ENCODE measurements at regions not wholly inside any gene's neighbourhood (a gene's known extent, or its start where the extent isn't known, plus 50 kb on each side); places are given as distances from the start of the nearest gene placed in this dataset.
"Not testable (repeated sequence)": the region's sequence is repeated elsewhere in the genome, so short reads cannot be mapped to it uniquely, and the experiment has no call there.

DNA sequence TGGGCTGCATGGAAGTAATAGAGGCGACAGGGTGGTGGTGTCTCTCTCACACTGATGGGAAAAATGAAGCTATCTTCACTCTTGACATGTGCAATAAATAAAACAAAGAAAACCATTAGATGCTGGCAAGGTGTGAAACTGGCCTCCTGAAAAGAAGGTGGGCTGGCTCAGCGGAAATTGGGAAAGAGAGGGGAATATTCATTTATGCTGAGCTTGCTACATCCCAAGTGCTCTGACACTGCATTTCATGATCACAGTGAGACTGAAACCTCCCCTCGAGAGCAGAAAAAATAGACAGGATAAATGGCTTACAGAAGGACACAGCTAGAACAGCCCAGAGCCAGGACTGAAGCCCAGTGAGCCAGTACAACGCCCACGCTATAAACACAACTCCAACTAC is 112.1 kb upstream of the SMLR1 start:
- DNase-seq (ENCODE audit: low read depth), result no peak

DNA sequence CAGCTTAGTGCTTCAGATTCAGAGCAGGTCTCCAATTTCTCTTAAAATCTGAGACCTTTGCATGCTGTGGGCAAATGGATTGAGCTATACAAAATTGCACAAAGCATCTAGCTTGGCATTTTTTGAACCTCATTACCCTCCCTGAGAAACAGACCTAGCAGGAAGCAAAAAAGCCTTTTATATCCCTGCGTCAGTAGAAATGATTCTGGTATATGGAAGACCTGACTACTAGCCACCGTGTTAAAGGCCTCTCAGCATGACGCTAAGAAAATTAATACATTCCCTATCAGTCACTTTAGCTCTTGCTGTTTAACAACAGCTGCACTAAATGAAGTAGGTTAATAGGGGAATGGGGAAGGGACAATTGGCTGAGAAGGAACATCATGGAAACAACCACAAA is 110.7 kb upstream of the SMLR1 start:
- no peak for DNase-seq (ENCODE audit: low read depth)

DNA sequence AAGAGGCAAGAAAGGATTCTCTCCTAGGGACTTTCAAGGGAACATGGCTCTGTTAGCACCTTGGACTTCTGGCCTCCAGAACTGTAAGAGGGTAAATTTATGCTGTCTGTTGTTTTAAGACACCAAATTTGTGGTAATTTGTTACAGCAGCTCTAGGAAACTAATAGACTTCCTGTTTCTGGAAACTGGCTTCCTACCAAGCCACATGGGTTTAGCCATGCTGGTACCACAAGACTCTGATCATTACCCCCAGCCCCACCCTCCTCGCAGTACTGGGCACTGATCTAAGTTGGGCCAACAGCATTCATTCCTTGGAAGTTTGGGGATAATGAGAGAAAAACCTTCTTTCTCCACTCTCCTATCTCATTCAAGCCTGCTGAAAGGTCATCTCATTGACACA is 109.5 kb upstream of the SMLR1 start:
- DNase-seq (ENCODE audit: low read depth), result no peak

DNA sequence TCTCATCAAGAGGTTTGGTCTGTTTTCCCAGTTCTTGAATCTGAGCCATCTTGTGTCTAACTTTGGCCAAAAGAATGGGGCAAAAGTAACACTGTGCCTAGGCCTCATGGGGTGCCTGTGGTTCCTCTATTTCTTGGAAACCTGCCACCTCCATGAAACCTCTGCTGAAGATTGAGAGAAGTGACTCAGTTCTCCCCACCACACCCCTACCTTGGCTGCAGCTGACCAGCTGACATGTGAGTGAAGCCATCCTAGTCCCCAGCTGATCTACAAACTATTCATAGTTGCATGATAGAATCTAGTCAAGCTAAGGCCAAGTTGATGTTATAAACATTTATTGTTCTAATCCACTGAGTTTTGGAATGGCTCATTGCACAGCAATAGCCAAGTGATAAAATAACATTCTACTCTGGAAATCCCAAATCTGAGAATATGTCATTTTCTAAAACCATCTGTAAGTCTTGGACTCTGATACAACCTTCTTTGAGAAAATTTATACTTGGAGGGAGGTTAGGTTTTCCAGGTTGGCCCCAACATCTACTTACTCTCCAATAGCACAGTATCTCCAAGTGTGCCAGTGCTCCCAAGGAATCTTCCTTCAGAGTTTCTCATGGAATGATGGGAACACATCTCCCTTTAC is 107.0 kb upstream of the SMLR1 start:
- DNase-seq (ENCODE audit: low read depth), result no peak

DNA sequence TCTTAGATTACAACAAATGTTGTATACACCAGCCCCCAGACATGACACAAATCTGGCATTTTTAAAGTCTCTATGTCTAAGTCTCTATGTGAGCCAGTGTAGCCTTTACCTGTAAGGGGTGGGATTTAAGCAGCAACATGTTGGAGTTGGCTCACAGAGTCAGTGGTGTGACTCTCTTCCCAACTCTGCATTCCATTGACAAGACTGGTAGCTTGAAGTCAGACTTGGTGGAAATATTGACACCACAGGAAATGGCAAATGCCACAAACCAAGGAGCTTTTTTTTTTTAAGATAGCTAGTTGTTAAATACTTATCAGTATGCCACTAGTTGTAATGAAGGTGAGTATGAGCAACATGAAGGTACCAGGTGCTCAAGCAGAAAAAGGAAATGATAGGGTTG is 103.1 kb upstream of the SMLR1 start:
- no peak for DNase-seq (ENCODE audit: low read depth)

DNA sequence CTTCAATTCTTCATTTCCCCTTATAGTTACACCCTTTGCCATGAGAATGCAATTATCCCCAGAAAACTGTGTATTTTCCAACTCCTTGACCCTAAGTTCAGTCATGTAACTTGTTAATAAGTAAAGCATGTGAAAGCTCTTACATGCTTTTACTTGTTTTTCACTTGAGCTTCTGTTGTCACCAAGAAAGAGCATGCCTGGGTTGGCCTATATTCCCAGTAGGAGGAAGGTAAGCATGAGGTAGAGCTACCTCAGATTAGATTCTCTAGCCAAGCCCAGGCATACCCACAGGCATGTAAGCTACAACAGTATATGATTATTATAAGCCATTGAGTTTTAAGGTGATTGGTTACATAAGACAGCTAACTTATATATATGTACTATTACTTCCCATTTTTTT is 101.7 kb upstream of the SMLR1 start:
- DNase-seq (ENCODE audit: low read depth), result no peak

DNA sequence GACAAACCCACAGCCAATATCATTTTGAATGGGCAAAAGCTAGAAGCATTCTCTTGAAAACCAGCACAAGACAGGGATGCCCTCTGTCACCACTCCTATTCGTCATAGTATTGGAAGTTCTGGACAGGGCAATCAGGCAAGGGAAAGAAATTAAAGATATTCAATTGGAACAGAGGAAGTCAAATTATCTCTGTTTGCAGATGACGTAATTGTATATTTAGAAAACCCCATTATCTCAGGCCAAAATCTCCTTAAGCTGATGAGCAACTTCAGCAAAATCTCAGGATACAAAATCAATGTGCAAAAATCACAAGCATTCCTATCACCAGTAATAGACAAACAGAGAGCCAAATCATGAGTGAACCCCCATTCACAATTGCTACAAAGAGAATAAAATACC is 99.1 kb upstream of the SMLR1 start:
- not testable (repeated sequence) for DNase-seq (ENCODE audit: low read depth)

DNA sequence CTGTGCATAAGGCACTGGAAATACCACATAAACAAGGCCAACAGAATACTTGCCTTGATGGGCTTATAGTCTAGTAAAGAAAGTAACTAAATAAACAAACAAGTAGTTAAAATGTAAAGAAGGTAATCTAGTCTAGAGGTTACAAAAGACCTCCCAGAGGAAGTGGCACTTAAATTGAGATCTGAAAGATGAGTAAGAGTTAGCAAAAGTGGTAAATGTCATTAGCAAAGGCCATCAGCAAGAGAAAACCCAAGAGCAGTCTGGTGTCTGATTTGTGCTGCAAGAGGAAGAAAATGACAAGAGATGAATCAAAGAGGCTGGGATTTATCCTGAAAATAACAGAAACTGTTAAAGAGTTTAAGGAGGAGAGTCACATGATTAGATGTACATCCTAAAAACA is 96.6 kb upstream of the SMLR1 start:
- DNase-seq (ENCODE audit: low read depth), result no peak

DNA sequence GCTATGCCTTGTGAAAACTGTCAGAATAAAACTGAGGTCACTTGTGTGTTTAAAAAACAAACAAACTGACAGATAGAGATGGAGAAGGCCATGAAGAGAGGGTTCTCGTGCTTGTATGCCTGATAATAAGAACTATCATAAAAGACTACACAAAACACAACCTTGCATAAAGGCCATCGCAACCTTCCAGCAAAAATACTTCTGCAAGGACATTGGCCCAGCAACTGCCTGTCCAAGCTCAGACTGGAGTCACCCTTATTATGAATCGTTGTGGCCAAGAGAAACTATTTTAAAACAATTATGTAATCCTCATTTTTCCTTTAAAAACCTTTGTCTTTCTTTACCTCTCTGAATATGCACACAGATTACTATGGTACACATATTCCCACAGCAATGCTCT is 93.0 kb upstream of the SMLR1 start:
- DNase-seq (ENCODE audit: low read depth), result no peak

DNA sequence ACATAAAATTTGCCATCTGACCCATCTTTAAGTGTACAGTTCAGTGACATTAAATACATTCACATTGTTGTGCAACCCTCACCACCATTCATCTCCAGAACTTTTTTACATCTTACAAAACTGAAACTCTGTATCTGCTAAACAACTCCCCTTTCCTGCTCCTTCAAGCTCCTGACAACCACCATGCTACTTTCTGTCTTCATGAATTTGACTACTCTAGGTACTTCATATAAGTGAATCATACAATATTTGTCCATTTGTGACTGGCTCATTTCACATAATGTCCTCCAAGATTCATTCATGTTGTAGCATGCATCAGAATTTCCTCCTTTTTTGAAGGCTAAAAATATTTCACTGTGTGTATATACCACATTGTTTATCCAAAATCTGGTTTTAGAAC is 86.9 kb upstream of the SMLR1 start:
- no peak for DNase-seq (ENCODE audit: low read depth)

DNA sequence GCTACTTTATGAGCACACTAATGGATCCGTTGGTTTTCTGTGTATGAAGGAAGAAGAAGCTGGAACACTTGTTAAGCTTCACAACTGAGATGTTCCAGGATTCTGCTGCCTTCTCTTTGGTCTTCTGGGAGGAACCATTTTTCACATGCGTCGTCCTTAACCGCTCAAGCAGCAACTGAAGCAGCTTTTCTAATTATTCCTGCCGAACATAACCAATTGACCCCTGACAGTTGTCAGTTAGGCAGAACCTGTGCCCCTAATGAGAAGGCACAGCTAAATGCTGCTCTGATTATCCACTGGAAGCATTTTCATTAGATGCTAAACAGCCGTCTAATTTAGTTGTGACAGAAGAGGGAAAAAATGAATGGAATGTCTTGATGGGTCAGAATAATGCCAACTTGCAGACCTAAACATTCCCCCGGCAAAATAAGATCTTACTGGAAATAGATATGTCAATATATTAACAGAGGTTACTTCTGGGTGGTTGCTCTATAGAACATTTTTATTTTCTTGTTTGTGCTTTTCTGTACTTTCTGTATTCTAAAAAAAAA is 85.0 kb upstream of the SMLR1 start:
- no peak for DNase-seq (ENCODE audit: low read depth)

DNA sequence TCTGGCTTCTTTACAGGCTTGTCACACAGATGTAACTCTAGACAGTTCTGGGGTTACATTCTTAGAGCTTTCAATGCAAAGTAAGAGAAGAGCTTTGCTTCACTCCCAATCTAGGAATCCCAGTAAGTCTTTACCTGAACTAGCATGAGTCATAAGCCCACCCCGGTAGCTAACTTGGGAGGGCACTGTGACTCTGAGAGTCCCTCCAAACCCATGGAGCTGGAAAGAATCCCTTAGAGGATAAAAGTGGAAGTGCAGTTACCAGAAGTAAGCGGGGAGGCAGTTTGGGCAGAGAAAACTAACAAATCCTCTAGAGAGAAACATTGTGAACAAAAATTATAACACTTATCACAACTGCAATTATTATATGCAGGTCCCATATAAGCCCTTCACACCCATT is 84.0 kb upstream of the SMLR1 start:
- no peak for DNase-seq (ENCODE audit: low read depth)

DNA sequence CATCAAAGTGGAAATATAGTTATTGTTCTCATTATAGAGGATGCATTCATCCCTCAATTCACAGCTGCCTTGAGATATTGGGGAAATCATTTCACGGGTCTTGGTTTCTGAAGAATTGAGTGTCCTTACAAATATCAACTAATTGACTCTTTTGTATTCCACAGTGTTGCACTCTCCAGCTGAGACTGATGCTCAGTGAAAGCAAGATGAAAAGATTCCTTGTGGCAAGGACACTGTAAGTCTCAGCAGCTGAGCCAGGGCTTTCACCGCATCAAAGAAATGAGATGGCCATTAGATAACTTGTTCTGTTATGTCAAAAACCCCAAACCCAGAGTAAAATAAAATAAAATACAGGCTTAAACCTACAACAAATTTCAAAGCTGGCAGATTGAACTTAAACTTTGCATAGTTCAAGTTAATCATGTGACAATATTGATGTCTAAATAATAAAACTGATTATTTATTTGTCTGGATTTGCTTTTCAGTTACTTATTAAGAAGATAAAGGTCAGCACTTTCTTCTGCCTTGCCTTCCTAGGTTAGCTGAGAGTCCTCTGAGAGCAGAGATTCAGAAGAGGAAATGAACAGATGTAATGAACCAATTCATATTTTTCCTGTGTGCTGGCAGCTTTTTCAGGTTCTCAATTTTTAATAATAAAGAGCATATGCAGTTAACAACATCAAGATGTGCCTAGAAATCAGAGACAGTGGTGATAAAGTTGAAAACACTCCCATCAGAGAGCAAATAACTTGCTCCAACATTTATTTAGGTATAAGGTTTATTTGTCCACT is 82.4 kb upstream of the SMLR1 start:
- no peak for DNase-seq (ENCODE audit: low read depth)

DNA sequence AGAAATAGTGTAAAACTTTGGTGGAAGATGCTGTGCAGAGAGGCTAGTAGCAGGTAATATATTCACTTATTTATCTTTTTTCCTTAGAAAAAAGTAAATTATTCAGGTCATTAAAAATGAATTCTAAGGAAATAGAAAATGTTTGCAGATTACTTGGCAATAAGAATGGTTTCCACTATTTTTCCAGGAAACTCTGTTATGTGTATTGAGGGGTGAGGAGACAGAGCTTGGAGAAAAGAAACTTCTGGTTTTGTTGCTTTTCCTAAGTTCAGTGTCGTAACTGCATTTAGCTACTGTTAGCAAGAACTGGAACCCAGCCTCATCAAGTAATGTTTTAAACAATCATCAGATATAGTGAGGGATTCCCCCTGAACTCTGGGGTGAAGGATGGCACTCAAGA is 79.2 kb upstream of the SMLR1 start:
- DNase-seq (ENCODE audit: low read depth), result no peak

DNA sequence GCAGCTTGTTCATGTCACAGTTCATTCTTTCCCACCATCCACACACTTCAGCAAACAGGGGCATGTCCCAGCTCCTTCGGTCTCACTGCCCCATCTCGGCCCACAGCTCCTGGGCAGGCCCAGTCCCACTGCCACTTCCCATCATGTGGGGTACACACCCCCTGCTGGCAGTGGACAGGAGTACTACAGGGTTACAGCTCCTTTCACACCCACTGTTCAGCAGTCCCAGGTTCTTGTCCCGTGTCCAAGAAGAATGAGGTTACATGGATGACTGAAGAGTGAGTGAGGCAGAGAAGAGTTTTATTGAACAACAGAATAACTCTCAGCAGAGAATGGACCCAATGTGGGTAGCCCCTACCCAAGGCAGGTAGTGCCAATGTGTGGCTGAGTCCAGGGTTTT is 77.8 kb upstream of the SMLR1 start:
- DNase-seq (ENCODE audit: low read depth), result no peak

DNA sequence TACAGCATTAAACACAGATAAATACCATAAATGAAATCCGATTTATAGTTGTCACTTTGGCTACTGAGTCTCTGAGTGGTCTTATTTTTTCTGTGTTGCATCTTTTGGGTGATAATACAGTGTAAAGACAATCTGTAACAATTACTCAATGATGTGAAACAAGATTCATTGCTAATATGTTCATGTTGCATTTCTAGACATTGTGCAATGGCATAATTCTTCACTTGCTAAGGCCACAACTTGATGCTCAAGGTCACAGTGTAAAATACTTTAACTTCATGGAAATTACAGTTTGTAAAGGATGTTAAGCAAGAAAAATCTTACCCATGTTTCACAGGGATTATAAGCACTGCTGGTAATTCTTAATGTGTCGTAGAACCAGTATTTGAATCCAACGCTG is 74.9 kb upstream of the SMLR1 start:
- DNase-seq (ENCODE audit: low read depth), result no peak

DNA sequence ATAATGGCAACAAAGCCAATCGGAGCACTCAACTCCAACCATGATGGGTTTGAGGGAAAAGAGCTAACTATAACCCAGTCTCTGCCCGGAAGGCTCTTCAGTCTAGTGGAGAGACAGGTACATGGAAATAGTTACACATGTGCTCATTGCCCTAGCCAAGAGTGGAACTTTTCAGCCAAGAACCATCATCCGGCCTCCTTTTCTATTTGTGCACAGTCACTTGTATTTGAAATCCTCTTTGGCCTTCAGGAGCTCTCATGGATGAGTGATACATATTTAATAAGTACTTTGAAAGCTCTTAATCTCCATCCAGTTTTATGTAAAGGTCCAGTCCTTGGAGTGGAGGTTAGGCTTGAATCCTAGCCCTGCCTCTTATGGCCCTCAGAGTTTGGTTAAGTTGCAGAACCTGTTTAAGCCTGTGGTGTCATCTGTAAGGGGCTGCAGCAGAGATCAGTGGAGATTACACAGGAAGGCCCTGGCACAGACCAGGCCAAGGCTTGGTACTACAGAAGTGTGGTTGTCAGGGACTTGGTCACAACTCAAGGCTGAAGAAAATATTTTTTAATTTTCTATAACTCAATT is 72.3 kb upstream of the SMLR1 start:
- no peak for DNase-seq (ENCODE audit: low read depth)

DNA sequence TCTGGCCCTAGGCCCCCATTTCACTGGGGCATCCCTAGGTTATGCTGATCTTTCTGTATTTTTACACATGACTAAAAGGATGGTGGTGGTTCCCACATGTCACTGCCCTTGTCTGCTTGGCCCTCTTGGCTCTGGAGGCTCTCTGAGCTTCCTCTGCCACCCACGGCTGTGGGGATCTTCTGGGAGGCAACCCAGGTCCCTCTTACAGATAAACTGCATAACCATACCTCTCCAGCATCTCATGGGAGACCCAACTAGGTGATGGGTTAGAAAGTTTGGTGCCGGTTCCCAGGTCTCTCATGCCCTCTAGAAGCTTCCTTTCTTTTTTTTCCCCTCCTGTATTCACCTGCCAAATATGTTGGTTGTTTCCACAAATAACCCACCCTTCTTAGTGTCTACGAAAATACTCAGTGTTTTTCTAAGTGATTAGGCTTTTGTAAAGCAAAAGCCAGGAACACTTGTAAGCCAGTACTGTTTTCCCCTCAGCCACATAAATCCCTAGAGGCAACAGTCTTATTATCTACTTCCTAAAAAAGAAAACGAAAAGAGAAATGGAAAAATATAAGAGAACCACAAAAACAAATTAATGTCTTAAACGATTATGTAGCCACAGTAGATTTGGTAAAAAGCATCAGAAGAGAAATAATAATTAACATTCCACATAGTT is 71.7 kb upstream of the SMLR1 start:
- no peak for DNase-seq (ENCODE audit: low read depth)

DNA sequence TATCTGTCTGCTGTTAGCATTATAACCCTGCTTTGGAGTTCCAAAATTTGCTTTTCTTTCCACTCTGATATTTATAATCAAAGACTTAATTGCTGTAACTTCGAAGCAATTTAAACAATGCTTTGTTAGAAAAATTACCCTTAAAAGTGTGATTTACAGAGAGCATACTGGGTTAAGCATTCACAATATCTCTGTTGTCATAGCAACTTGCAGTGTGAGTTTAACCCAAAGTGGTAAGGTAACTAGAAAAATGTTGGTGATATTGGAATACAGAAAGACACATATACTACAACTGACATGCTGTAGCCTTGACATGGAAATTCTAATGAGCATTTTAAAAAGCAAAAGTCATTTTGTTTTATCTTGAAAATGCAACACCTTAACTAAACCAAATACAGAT is 70.4 kb upstream of the SMLR1 start:
- no peak for DNase-seq (ENCODE audit: low read depth)

DNA sequence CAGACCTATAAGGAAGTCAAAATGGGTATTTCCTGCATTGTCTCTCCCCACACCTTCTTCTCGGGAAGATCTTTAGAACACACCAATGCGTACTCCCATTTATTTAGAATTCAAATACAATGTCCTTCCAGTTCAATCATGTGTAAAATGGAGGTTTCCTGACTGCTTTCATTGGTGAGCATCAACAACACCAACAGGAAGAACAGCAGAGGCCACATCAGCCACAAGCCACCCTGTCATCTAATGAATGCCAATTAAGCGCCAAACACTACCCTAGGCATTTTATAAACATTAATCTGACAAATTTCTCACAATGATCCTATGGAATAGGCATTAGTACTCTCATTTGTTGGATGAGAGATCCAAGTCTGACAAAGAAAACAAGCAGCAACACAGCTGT is 68.4 kb upstream of the SMLR1 start:
- no peak for DNase-seq (ENCODE audit: low read depth)

DNA sequence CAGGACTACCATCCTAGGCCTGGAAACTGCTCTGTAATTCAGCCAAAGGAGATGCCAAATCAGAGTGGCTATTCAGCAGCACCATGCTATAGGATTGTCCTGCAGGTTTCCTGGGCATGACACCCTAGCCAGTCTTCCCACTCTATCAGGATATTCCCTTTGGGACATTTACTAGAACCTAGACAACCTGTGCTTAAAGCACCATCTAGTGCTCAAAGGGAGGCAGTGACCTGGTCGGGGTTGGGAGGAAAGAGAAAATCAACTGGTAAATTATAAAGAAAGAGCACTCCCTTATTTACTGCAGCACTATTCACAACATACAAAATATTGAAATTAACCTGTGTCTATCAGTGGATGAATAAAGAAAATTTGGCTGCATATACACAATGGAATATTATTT is 67.2 kb upstream of the SMLR1 start:
- peak; percentile 22 for DNase-seq (ENCODE audit: low read depth)

DNA sequence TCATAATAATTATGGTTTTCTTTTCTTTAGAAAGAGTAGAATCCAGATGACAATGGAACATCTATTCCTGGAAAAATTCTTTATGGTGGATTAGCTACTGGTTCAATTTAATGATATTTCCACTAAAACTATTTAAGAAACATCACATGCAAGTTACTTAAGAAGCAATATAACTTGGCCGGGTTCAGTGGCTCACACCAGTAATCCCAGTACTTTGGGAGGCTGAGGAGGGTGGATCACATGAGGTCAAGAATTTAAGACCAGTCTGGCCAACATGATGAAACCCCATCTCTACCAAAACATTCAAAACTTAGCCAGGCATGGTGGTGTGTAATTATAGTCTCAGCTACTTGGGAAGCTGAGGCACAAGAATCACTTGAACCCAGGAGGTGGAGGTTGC is 65.9 kb upstream of the SMLR1 start:
- no peak for DNase-seq (ENCODE audit: low read depth)

DNA sequence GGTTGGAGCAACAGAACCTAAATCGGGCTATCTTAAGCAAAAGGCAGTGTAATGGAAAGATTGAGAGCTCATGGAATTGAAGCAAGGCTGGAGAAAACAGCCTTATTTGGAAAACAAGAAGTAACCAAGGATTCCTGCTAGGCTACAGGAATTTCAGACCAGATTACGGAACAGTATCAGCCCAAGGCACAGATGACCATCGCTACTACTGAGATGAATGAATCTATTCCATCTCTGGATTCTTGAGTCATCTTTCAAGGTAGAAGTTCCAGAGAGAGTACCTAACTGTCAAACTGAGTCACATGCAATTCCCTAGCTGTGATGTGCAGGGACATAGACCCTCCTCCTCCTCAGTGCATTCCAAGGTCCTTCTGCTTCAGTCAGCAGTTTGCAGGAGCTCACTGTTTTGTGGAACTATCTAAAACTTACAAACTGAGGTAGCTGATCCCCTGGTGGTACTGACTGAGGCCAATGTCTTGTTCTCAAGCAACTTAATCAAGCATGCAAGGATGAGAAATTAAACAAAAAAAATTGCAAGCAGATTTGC is 62.0 kb upstream of the SMLR1 start:
- DNase-seq (ENCODE audit: low read depth), result no peak
